GM21723 (cell line): ENCODE measurements at regions not wholly inside any gene's neighbourhood (a gene's known extent, or its start where the extent isn't known, plus 50 kb on each side); places are given as distances from the start of the nearest gene placed in this dataset.

Experiments used
- ATAC-seq: cut with Tn5 transposase; IDR thresholded peaks from one replicate; pipeline ENCODE4 v1.9.1; 2021; ENCODE audit warnings: mild to moderate bottlenecking, moderate library complexity; ENCODE audit not compliant: unreplicated experiment

DNA sequence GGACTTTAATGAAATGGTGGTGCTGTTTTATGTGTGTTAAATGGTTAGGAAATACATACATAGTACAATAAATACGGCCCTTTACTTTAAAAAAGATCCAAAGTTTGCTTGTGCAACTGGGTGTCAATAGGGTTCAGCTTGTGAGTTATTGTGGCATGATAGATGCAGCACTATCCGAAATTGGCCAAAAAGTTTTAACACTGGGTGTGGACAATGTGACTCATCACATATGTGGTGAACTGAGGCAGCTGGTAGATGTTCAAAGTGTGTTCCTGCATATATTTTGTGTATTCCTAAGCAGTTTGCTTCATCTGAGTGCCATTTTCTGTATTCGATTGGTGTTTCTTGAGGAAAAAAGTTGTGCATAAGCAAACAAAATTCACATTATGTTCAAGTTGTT lies 473.1 kb downstream of the KIF20B start:
- no peak for ATAC-seq

DNA sequence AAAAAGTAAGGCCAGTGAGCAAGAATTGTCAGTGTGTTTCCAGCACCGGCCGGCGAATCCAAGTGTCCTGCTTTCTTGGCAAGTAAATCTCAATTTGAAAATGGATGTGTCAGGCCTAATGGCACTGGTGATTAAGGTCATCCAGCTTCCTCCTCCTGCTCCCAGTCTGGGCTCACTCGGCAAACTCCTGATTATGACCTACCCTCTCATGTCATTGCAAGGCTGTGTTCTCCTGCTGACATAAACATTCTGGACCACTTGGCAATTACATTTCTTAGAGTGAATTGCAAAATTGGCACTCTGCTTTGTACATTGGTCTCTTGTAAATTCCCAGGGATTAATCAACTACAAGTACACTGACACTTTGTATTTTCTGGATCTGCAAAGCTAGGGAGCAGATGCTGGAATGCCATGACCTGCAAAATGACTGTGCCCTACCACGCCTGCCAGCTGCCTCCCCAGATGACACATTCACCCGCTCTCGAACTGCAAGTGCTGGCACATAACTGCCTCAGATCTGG lies 473.8 kb downstream of the KIF20B start:
- no peak for ATAC-seq

DNA sequence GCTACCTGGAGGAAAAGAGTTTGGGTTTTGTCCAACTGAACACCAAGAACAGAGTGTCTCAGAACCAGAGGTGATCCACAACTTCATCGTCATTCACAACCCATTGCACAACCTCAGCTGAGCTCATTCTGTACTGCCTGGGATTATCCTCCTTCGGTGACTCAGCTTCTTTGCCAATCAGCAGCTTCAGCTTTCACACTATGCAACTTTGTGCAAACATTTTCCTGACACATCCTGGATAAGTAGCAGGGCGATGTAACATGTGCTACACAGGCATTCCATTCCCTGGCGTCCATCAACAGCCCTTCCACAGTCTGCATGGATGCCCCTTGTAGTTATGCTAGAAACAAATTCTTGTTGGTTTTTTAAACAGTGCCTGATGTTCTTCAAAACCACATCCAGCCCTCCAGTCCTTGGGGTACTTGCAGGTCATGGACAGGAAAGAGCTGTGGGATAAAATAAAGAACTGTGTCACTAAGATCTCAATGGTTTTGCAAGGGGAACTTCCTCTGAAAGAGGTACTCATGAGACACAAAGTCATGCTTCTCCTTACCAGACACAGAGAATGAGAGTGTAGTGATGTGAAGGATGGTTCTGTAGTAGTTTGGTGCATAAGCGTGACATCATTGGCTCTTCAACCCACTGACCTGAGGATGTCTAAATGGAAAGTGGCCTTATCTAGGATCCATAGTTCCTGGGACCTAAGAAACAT lies 478.5 kb downstream of the KIF20B start:
- ATAC-seq = no peak

DNA sequence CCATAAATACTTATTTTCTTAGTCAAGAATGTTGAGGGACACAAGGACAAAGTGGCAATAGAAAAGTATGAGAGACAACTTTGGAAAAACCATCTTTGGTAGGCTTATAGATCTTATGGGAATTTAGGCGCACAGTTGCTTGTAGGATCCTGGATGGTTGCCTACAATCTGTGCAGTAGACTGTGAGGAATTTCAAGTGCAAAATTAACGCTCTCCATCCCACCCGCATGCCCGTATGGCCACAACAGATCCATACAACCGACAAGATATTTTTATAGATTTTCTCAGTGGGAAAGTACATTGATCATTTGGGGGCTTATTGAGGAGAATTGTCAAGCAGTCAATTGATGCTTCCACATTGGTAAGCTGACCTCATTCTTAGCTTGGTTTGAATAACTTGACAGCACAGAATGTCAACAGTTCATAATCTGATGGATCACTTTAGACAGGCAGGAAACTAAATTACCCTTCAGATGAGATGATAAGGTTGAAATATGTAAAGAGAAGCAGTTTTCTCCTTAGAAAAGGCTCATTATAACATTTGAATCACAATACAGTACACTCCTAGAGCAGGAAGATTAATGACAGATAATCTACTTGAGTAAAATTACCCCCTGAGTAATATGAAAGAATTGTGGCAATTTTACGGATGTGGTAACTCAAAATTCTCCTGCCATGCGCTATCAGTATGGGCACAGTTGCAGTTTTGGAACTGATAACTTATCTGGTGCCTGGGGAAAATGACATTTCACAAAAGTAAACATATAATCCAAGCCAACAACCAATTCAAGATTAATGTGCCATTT lies 479.7 kb downstream of the KIF20B start:
- ATAC-seq = no peak

DNA sequence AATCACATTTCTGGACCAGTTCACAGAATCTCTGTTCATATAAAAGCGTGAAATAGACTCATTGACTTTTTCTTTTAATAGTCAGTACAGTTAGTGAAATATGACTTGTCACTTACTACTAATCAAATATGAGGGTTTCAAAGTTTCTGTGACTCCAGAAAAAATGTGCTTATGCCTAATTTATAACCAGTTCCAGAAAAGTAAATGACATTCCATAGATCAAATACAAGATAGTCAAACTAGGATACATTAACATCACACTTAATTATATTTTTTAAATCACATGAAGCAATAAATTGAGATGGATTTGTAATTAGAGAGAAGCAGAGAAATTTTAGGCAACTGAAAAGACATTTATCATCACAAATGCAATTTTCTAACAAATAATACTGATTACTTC lies 491.4 kb downstream of the KIF20B start:
- ATAC-seq = no peak

DNA sequence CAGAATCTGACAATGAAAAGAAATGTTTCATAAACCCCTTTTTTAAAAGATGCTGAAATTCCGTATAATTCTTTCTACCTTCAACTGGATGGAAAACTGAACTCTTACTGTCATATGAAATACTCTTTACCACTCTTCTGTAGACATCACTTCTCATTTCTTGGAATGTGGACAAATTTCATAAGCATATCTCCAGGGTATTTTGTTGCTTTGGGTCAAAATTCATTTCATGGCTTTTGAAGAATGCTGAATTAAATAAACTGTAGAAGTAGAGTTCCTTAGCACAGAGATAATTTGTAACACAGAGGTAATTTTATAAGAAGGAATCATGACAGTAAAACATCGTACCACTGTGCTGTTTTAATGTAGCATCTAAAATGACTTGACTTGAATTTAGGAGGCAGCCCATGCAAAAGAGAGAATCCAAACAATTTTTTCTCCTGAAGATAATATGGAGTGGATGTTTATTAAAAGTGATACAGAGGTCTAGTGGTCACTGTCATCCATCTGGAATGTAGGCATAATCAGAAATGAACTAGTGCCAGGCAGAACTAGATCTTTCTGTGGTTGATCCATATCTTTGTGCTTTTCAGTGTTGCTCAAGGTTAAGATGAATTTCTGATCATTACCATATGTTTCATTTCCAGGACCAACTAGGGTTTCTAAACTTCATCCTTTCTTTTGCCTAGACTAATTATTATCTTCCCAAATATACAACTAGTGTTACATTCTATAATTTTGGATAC lies 492.0 kb downstream of the KIF20B start:
- ATAC-seq = no peak

DNA sequence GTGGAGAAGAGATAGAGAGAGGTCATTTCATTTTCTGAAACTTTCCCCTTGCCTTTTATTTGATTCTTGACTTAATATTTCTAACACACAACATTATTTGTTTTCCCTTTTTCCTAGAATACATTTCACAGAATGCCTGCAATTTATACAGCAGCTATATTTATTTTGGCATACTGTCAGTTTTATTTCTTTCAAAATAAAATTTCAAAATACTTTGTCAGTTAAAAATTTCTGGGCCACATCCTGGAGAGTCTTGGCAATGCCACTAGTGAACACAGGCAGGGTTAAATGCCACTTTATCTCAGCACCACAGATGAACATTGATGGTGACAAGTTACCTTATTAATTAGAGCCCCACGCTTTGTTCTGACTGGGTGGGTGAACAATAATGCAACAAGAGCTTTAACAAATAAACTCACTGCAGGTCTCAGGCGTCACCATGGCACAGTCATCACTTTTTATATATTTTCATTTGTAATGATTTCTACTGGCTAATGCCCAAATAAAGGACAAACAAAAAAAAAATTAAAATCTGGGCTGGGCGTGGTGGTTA lies 494.0 kb downstream of the KIF20B start:
- ATAC-seq = no peak

DNA sequence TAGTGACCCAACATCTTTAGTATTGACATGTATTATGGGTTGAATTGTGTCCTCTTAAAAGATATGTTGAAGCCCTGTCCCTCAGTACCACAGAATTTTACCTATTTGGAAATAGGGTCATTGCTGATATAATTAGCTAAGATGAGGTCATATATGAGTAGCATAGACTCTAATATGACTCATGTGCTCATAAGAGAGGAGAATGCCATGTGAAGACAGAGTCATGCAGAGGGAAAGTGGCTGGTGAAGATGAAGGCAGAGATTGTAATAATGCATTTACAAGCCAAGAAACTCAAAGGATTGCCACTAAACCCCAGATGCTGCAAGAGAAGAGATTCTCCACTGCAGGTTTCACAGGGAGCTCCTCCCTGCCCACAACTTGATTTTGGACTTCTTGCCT lies 496.4 kb downstream of the KIF20B start:
- no peak for ATAC-seq

DNA sequence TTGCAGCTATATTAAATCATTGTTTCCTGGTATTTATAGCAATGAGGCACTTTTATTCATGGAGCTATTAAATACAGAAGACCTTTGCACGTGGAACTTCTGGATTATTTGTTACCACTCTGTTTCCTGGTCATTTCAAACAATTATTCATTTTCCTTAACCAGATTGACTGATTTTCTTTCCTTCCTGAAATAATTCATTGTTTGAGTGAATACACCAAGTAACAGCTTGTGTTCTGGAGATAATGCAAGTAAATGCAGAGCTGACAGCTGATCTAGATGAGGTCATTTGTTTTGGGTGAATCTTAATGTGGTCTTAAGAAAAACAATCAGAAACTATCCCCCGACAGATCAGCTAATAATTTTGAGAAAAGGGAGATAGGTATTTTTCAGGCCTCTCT lies 497.7 kb downstream of the KIF20B start:
- no peak for ATAC-seq

DNA sequence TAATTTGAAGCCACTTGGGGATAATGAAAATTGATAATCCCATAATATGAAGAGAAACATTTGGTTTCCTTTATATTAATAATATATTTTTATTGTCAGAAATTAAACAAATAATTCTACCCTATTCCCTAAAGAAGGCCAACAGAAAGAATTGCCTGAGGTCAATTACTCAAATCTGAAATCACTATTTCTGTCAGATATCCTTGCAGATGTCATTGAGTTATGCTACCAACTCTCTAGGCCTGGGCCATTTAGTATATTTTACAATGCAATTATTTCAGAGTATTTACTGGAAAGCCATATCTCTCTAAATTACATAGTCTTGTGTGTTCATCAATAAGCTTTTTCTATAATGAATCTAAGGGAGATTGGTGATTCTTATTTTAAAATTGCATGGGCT lies 498.1 kb downstream of the KIF20B start:
- ATAC-seq = no peak

DNA sequence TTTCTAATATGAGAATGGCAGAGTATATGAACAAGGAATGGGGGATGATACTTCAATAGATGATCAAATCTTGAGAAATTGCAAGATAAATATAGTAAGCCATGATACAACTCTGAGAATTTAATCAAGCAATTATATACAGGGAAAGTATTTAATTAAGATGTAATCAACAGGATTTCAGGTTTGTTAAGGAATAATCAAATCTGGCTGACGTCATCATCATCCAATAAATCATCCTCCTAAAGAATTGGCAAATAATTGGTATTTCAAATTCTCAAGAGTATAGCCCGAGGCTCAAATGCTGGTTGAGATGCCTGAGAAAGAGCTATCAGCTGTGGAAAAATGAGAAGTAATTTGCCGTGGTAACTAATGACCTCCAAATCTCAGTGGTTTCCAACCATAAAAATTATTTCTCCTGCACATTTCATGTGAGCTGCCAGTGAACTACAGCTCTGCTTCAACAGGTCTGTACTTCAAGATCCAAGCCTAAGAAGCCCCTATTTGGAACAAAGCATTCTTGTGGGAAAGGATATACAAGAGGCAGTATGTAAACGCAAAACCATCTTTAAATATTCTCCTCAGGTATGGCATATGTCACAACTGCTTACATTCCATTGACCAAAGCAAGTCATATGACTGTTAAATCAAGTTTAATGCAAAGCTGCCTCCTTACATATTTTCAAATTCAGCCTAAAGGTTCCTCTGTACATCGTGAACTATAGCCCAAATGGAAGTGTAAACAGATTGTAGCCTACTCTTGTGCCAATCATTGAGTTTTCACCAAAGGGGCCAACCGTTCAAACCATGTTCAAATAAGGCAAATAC lies 503.0 kb downstream of the KIF20B start:
- ATAC-seq = no peak

DNA sequence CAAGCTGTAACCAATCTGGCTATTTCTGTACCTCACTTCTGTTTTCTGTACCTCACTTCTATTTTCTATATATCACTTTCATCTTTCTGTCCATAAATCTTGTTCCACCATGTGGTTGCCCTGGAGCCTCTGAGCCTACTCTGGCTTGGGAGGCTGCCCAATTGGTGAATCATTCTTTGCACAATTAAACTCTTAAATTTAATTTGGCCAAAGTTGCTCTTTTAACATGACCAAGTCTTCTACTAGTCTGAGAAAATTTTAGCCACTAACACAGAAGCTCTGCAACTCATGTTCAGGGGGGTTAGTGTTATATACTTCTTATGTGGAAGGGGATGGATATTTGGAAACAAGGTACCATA lies 503.5 kb downstream of the KIF20B start:
- ATAC-seq = no peak

DNA sequence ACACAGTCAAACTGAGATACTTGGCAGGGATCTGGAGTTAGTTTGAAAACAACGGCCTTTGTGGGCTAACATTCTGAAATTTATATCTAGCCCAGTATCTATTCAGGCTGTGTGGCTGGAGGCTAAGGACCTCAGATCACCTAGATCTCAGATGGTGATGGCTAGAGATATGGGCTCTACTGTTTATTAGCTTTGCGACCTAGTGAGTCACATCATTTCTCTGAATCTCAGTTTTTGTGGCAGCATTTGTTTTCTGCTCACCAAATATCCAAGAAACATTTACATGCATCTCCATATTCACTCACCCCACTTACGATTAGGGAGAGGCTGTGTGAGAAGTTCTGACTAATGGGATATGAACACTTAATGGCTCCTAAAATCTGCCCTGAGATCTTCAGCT lies 503.9 kb downstream of the KIF20B start:
- ATAC-seq = no peak

DNA sequence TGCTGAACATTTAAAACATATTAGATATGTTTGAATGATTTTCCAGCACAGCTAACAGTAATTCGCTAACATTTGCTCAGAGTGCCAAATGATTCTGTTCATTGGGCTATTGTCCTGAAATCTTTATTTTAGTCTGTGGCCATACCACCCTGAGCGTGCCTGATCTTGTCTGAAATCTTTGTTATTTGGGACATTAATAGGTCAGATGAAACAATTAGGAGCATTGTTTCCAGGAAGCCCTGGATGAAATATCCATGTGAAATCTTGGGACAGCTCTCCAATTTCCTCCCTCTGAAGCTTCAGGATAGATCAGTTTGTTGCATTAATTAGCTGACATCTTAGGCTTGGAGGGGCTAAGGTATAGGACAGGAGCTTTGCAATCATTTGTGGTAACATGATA lies 512.0 kb downstream of the KIF20B start:
- no peak for ATAC-seq

DNA sequence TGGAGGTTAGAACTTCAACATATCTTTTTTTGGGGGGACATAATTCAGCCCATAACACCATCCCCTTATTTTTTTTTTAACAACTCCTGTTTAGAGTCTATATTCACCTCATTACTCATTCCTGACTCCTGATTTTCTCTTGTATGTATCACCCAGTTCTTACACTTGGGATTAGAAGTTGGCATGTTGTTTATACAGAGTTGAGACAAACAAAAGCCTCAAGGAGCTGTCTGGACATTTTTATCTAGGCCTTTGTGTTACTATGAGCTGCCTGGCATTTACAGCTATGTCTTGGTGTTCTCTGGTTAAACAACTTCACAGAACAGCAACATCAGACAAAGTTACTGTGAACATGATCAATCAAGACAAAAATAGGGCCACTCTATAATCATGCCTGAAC lies 517.5 kb downstream of the KIF20B start:
- ATAC-seq = no peak

DNA sequence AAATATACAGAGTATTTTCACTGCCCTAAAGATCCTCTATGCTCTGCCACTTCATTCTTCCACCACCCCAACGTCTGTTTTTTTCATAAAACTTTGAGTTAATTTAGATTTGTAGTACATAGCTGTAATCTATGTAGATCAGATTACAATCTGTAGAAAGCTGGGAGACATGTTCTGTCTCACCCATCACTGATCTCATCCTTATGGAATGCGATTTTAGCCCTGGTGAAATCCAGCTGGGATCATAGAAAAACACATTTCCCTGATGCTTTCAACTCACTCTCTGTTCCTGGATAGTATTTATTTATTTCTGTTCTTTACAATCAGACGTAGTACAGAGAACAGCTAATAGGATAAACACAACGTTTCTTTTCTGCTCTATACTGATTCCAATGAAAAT lies 521.0 kb downstream of the KIF20B start:
- no peak for ATAC-seq

DNA sequence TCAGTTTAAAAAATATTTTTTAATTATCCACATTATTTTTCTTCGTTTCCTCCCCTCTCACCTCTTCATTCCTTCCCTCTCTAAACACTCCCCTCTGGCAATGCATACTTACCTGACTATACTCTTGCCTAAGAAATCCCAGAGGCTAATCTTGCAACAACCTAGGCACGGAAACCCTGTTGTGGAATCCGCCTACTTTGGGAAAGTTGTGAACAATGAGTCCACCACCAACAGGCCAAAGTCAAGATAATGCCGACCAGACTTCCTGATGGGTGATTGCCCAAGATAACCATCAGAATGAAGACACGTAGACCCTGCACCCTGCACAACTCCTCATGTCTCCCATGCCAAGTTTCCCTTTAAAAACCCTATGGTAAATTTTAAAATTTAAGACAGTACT lies 521.5 kb downstream of the KIF20B start:
- ATAC-seq = no peak

DNA sequence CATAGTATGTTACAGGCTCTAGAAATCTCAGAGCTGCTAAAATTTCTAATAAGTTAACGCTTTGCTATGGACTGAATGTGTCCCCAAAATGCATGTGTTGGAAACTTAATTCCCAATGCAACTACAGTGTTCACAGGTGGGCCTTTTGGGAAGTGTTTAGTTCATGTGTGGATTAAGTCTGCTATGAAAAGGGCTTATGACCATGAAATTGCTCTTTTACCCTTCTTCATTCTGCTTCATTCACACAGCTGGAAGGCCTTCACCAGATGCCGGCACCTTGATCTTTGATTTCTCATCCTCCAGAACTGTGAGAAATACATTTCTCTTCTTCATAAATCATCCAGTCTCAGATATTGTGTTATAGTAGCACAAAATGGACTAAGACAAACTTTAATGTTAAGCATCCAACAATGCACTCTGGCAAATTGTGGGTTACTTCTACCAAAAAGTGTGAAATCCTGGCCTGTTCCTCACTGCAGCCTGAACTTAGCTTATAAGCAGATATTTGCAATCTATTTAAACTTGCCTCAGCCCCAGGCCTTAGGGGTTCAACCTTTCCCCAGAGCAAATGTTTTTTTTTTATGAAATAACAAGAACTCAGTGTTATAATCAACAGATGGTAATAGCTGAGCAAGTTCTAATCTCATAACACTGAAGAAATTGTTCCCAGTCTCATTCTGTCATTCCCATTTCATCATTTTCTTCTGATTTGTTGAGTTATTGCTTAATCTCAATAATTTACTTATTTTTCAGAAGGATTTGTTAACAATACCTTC lies 523.6 kb downstream of the KIF20B start:
- no peak for ATAC-seq

DNA sequence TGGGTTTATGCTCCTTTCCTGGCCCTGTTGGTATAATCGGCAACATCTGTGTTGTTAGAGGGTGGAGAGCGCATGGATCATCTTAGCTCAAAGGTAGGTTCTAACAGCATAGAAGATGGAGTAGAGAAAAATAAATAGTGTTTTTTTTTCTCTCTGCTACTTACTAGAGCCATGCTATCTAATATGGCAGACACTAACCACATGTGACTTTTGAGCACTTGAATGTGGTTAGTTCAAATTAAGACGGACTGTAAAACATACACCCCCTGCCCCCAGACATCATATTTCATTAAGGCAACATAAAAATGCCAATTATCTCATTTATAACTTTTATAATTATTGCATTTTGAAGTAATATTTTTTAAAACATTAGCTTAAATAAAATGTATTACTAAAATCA lies 525.1 kb downstream of the KIF20B start:
- no peak for ATAC-seq

DNA sequence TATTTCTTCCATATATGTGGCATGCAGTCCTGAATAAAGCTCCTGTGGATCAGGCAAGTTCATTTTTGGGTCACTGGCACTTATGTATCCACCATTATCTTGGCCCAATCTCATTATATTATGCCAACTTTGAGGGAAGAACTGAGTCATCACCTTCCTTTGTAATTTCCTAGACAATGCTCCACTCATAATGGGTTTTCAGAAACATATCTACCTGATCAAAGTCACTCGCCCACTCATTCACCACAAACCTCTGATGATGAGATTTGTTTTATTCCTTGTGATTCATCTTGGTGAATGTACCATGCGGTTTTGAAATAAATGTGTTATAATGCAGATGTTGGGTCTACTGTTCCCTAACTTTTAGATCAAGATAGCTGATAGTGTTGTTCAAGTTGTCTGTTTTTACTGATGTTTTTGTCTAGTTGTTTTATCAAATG lies 525.8 kb downstream of the KIF20B start:
- ATAC-seq = no peak
